ENCODE measurements at regions not wholly inside any gene's neighbourhood (a gene's known extent, or its start where the extent isn't known, plus 50 kb on each side); places are given as distances from the start of the nearest gene placed in this dataset.

DNA sequence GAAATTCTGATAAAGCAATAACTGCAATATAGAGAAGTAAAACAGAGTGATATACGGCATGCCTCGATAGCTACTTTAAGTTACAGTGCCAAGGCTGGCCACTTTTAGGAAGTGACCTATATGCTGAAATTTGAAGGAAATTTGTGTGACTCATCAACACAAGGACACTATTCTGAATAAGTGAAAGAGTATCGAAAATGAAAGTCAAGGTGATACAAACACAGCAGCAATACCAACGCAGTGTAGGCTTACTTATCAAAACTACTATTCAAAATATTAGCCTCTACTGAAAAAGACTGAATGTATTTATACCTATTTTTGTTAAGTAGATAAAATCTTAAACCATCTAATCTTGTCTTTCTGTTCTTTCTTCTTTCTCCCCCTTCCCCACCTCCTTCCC, 459.9 kb upstream of the GNPDA2 start:
- no peak overlapping the region for H3K4me3 Mint-ChIP-seq
- no peaks in the 10 kb centered on the region for H3K4me1 Mint-ChIP-seq (ENCODE audit: low read depth)
- H3K9me3 Mint-ChIP-seq = peaks cover 32% of the 10 kb centered on the region
- TF ChIP-seq, protein P1, sequence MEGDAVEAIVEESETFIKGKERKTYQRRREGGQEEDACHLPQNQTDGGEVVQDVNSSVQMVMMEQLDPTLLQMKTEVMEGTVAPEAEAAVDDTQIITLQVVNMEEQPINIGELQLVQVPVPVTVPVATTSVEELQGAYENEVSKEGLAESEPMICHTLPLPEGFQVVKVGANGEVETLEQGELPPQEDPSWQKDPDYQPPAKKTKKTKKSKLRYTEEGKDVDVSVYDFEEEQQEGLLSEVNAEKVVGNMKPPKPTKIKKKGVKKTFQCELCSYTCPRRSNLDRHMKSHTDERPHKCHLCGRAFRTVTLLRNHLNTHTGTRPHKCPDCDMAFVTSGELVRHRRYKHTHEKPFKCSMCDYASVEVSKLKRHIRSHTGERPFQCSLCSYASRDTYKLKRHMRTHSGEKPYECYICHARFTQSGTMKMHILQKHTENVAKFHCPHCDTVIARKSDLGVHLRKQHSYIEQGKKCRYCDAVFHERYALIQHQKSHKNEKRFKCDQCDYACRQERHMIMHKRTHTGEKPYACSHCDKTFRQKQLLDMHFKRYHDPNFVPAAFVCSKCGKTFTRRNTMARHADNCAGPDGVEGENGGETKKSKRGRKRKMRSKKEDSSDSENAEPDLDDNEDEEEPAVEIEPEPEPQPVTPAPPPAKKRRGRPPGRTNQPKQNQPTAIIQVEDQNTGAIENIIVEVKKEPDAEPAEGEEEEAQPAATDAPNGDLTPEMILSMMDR (IDR thresholded peaks at IDR 0.05) = no peak
- no peak overlapping the region for H3K27ac Mint-ChIP-seq
- DNase-seq = no peak
- H3K27me3 Mint-ChIP-seq (ENCODE audit: insufficient read depth) = no peaks in the 10 kb centered on the region
- no peaks in the 10 kb centered on the region for H3K36me3 Mint-ChIP-seq (ENCODE audit: low read depth)

- Mint-ChIP-seq H3K9me3 (peaks cover 35% of the 10 kb centered on the region), H3K4me1 (ENCODE audit: low read depth) (no peaks in the 10 kb centered on the region), H3K36me3 (ENCODE audit: low read depth) (no peaks in the 10 kb centered on the region), H3K4me3 (no peak overlapping the region), H3K27me3 (ENCODE audit: insufficient read depth) (no peaks in the 10 kb centered on the region), H3K27ac (no peak overlapping the region)
- no peak for DNase-seq
- TF ChIP-seq, protein P1 (IDR thresholded peaks at IDR 0.05) = no peak
Observed at GRCh38 chr4:45183905-45184304, 457.5 kb upstream of the GNPDA2 start.

GRCh38 chr4:45172636-45173035, 446.3 kb upstream of the GNPDA2 start:
- peaks cover 48% of the 10 kb centered on the region for H3K9me3 Mint-ChIP-seq
- H3K27ac Mint-ChIP-seq = no peak overlapping the region
- no peaks in the 10 kb centered on the region for H3K4me1 Mint-ChIP-seq (ENCODE audit: low read depth)
- TF ChIP-seq, protein P1 (IDR thresholded peaks at IDR 0.05) = no peak
- peaks cover 5% of the 10 kb centered on the region for H3K36me3 Mint-ChIP-seq (ENCODE audit: low read depth)
- no peak for DNase-seq
- H3K4me3 Mint-ChIP-seq = no peak overlapping the region
- H3K27me3 Mint-ChIP-seq (ENCODE audit: insufficient read depth) = peaks cover 1% of the 10 kb centered on the region; the same call in 1 of the 2 replicates

GRCh38 chr4:45160951-45161350, 434.6 kb upstream of the GNPDA2 start:
- TF ChIP-seq, protein P1 (IDR thresholded peaks at IDR 0.05) = no peak
- Mint-ChIP-seq H3K27me3 (ENCODE audit: insufficient read depth) (no peaks in the 10 kb centered on the region), H3K9me3 (peaks cover 24% of the 10 kb centered on the region), H3K4me3 (no peak overlapping the region), H3K4me1 (ENCODE audit: low read depth) (no peaks in the 10 kb centered on the region), H3K27ac (no peak overlapping the region), H3K36me3 (ENCODE audit: low read depth) (no peaks in the 10 kb centered on the region)
- DNase-seq = no peak

DNA sequence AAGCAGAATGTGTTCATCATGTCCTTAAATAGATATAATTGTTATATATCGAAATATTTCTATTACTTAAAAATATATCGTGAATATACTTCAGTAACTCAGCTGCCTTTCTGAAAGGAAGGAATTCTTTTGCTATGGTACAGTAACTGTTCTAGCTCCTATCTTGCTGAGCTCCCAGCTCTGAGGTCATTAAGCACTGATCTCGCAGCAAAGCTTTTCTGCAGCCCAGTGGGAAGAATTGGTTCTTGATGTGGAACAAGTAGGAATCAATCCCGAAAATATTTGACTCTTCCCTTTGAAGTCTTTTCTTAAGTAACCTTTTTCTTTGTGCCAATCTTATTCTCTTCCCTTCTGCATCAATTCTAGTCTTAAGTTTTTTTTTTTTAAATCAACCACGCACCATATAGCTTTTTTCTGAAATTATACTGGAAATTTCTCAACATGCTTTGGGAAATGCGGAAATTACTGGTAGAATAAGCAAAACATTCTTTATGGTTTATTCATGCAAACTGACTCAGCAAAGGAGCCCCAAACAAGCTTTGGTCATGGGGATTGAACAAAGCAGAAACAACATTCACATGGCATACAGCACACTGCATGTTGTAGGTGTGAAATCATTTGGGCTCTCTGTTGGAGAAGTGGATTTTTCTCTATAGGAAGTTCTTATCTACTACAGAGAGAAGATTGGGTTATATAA, 428.9 kb upstream of the GNPDA2 start:
- H3K4me1 Mint-ChIP-seq (ENCODE audit: low read depth) = no peaks in the 10 kb centered on the region
- peaks cover 18% of the 10 kb centered on the region for H3K9me3 Mint-ChIP-seq
- no peak overlapping the region for H3K4me3 Mint-ChIP-seq
- TF ChIP-seq, protein P1 (IDR thresholded peaks at IDR 0.05) = no peak
- no peak overlapping the region for H3K27ac Mint-ChIP-seq
- no peak for DNase-seq
- H3K36me3 Mint-ChIP-seq (ENCODE audit: low read depth) = no peaks in the 10 kb centered on the region
- no peaks in the 10 kb centered on the region for H3K27me3 Mint-ChIP-seq (ENCODE audit: insufficient read depth)

Data from HFFc6 (cell line).